Cardiac fibroblast (primary cell): ENCODE measurements at regions not wholly inside any gene's neighbourhood (a gene's known extent, or its start where the extent isn't known, plus 50 kb on each side); places are given as distances from the start of the nearest gene placed in this dataset.
A peak's percentile ranks its signal among the peaks of the same experiment; 100 is the strongest.

Source experiments
- DNase-seq, 2 donors: peaks; one replicate each; pipeline versions ENCODE4 v3.0.0 to v3.0.0-alpha.2; 2010; ENCODE audit warnings: low read depth in 2 of 2
- H3K4me3 ChIP-seq, 2 donors: replicated peaks in 1 of 2; 1 replicate in 1 of 2; 2 replicates in 1 of 2; pipeline ENCODE4 v1.5.1; 2011; ENCODE audit warnings: low read depth in 2 of 2, low read length in 2 of 2, mild to moderate bottlenecking in 2 of 2, moderate library complexity in 1 of 2
- CTCF ChIP-seq: IDR thresholded peaks from one replicate; pipeline ENCODE4 v1.5.1; 2011; ENCODE audit warnings: low read depth, mild to moderate bottlenecking, low read length, inconsistent platforms

GRCh38 chr7:142414135-142414534 is 156.3 kb upstream of the PRSS58 start:
- TF ChIP-seq CTCF: no peak
- no peak overlapping the region for H3K4me3 ChIP-seq
- DNase-seq: no peak

- TF ChIP-seq CTCF: no peak
- DNase-seq: no peak
- no peak overlapping the region for H3K4me3 ChIP-seq
Observed at GRCh38 chr7:142413280-142414000, 155.6 kb upstream of the PRSS58 start.

GRCh38 chr7:142412551-142413193 is 154.8 kb upstream of the PRSS58 start:
- peak; percentile 54 to 77 for DNase-seq
- H3K4me3 ChIP-seq: no peak overlapping the region
- TF ChIP-seq CTCF: peak; percentile 75

- no peak for DNase-seq
- no peak overlapping the region for H3K4me3 ChIP-seq
- no peak for TF ChIP-seq CTCF
Observed at GRCh38 chr7:142409471-142409870, 151.6 kb upstream of the PRSS58 start.

- TF ChIP-seq CTCF: no peak
- no peak overlapping the region for H3K4me3 ChIP-seq
Observed at GRCh38 chr7:142408794-142409193, 150.9 kb upstream of the PRSS58 start.

GRCh38 chr7:142407939-142408570 is 150.2 kb upstream of the PRSS58 start:
- TF ChIP-seq CTCF: no peak
- peak; percentile 28 to 31 for DNase-seq
- H3K4me3 ChIP-seq: peak overlapping the region; percentile 8 to 41

More at GRCh38 chr7:142408794-142409193, 150.9 kb upstream of the PRSS58 start:
- DNase-seq: no peak
